NCI-H2227 (cell line): ENCODE measurements at regions not wholly inside any gene's neighbourhood (a gene's known extent, or its start where the extent isn't known, plus 50 kb on each side); places are given as distances from the start of the nearest gene placed in this dataset.

Experiments used
- DNase-seq: peaks from one replicate; lab custom pipeline; 2025; ENCODE audit not compliant: unreplicated experiment; lab: John Stamatoyannopoulos, UW

DNA sequence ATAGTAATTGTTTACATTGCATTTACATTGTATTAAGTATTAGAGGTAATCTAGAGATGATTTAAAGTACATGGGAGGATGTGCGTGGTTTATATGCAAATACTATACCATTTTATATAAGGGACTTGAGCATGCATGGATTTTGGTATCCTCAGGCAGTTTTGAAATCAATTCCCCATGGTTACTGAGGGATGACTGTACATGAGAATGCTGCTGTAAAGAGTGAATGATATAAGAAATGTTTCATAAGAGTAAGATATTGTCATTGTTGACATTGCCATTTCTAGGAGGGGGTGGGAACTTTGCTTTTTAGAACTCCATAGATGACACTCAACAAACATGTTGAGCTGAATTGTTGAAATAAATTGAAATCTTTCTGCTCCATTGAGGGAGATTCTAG is 185.0 kb downstream of the SEMA6A start:
- no peak for DNase-seq

DNA sequence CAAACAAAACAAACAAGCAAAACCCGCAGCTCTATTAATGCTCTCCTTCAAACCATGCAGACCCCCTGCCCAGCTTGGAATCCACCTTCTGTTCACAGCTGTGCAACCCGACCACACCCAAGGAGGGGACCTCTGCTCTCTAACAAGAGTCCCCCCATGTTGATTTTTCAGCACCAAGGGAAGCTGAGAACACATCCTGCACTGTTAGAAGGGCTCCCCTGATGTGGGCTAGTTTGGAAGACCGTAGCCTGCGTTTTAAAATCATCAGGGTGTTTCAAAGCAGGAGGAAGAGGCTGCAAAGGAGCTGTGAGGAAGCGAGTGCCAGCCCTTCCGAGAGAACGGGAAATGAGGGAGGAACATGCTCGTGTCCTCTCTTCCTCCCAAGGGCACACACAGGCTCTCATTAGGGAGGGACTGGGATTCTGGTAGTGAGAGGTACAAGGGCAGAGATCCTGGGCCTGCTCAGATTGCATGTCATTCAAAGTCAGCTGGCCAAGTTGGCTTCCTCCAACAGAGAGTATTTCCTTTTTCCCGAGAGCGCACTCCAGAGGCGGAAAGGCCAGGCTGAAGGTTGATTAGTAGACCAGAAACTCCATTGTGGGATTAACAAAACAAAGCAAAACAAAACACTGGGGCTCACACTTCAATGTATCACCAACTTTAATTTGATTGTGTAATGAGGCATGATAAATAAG is 185.9 kb downstream of the SEMA6A start:
- DNase-seq: no peak

DNA sequence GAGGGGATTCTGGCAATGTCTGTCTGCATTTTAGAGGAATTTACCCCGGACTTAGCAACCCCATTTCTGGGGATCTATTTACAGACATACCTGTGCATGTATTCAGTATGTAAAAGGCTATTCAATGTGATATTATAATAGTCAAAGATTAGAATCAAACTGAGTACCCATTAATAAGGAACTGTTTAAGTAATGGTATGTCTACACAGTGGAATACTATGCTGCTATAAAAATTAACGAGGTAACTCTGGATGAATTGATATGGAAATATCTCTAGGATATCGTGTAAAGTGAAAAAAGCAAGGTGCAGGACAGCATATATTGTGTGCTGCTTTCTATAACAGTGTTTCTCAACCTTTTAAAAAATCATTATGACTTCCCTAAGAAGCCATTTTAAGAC is 186.9 kb downstream of the SEMA6A start:
- no peak for DNase-seq

DNA sequence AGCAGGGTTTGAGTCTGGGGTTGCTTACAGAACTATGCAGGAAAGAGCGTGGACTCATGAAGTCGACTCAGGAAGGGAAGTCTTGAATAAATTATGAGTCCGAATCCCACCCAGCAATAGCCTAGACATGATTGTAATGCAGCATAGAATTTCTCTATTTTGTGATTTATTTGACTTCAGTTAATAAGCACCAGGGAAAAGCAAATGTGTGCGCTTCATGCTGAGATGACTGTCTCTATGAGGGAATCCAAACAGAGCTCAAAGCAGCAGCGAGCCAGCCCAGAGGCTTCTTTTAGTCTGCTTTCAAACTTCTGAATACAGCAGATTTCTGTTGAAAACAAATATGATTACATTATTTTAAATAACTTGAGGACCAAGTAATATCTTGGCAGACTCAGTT is 188.0 kb downstream of the SEMA6A start:
- no peak for DNase-seq

DNA sequence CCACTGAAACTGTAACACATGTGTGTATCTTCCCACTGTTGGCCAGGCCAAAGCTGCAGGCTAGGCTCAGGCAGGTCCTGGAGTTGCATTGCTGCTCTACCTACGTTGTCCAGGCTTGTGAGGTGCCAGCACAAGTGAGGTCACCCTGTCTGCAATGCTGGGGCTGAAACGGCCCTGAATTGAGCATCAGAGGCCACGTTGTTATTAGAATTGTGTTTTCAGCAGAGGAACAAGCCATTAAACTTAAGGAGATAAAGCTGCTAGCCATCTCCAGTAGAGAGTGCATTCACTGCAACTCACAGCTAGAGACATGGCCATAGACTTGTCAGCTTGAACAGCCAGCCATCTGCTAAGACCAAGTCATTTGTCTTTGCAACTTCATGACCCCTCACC is 191.8 kb downstream of the SEMA6A start:
- DNase-seq: no peak

DNA sequence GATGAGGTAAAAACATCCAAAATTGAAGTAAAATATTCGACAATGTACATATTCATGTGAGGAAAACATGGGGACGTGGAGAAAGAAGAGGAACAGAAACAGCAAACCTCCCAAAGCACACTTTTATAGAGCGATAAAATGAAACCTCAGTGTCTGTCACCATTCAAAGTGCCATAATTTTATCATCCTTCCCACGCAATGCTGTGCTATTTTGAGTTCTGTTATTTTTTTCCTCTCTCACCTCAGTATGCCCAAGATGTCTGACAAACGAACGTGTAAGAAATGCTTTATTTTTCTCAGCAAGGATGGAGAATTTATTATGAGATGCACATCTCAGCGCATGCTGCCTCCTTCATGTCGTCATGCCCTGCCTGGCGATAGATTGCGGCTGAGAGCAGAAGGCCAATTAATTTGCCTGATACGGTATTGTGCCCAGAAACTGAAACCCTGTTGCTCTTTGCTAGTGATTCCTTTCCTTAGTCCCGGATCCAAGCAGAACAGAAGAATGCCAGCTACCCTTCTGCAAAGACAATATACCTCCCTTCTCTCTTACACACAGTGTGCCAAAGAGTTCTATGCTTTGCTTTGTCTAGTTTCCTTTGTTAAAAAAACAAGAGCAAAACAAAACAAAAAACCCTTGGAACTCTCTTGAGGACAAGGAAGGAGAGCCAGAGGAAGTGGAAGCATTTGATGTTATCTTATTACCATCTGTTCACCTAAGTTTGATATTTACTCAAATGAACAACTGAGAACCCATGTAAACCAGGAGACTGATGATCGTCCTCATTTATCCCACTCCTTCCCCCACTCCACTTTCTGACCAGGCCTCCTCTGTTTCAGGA is 192.4 kb downstream of the SEMA6A start:
- DNase-seq: no peak

DNA sequence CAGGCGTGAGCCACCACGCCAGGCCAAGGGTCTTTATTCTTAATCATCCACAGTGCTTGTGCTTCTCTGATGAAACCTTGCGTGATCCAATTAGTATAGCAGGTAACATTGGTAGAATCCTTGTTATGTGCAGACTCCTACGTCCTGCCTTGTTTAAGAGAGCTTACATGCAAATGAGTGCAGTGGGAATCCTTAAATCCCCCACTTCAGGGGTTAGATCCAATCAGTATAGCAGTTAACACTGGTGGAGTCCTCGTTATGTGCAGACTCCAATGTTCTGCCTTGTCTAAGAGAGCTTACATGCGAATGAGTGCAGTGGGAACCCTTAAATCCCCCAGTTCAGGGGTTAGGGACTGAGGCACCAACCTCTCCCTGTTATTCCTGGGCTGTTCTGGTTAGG is 193.4 kb downstream of the SEMA6A start:
- DNase-seq: no peak

DNA sequence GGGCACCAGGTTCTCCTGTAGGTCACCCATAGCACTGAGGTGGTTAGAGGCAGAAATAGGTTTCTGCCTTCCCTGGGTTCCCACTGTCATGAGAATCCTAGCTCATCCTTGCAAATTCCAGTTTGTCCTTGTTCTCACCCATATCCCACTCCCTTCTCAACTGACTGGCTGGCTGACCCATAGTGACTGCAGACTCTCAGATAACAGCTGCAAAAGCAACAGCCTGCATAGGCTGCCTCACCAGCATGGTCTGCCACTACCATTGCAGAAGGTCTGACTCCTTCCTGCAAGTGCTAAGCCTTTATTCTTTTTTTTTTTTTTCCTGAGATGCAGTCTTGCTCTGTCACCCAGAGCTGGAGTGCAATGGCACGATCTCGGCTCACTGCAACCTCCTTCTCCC is 194.0 kb downstream of the SEMA6A start:
- no peak for DNase-seq

DNA sequence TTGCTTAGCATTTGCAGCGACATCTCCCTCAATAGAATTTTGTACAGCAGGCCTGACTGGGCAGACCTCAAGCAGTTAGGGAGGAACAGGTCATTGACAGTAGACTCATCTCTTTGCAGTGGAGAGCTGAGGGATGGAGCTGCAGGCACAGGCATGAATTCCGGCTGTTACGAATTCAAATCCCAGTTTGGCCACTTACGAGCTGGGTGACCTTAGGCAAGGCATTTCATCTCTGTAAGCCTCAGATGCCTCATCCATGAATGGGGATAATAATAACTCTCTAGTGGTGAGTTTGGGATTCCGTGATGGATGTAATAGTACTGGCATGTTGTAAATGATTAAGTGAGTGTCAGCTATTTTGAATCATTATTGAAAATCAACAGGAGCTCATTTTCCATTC is 195.3 kb downstream of the SEMA6A start:
- DNase-seq: no peak

DNA sequence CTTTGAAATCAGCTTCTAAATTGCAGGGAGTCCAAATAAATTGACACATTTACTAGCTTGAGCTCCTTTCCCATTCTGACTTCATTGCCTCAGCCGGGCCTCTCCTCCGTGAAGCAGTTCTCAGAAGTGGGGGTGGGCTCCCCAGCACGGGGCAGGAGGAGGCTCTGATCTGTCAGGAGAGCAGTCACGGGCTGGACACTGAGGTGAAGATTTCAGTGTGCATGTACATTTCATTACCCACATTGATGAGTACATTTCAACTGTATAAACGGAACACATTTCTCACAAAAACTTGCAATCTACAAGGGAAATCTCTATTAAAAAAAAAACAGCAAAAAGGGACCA is 195.9 kb downstream of the SEMA6A start:
- DNase-seq: peak; percentile 43

DNA sequence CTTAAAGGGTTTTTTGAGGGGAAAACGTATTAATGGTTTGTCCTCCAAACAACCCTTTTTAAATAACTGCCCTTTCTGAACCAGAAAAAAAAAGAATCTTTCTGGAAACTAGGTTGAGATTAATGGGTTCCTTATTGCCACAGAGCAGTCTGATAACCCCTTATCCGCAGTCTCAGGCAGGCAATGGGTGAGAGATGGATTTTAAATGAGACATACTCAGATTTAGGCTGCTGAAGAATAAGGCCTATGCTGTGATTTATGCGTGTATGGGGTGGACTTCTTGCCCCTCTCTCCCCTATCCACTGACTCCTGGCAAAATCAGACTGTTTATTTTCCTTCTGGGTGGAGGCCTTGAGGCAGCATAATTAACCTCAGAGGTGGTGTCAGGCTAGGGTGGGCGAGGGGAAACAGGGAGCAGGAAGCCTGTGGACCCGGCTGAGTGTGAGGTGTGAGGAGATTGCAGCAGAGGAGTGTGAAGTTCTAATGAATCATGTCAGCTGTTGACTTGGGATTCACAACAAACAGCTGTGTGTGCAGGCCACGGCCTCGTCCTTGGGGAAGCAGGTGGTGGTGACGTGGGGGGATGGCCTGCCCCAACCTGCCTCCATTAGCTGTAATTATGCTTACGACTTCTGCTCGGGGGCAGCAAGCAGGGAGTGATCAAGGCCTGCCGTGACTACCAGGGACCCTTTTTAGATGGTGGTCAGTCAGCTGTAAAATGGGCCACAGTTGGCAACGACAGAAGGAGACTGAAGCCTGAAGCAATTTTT is 196.4 kb downstream of the SEMA6A start:
- DNase-seq: peak; percentile 43

DNA sequence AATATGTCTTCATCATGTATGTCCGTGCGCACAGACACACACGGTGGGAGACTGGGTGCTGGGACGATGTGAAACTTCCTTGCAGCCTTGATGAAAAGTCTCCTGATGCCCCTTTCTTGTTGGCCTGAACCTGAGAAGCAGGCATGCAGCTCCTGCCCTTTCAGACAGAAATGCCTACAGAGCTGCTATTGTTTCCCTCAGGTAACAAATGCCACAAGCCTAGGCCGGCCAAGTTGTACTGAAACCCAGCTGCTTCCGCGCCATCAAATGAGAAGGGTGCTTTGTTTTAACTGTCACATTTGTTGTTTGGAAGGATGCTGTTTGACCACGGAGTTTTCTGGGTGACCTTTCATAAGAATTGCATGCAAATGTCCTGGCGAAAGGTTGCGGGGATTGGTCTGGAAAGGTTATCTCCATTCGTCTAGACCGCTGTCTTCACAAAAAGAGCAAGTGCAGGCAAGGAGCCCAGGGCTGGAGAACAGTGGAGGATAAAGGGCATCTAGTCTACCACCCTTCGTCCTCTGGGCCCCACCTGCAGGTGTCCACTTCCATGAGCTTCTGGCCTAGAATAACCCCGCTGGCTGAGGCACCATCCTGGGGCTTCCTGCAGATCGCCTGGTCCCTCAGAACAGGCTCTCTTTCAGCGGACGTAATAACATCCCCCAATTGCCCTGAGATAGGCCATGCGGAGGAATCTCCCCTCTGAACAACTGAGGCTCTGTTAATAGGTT is 197.2 kb downstream of the SEMA6A start:
- no peak for DNase-seq

DNA sequence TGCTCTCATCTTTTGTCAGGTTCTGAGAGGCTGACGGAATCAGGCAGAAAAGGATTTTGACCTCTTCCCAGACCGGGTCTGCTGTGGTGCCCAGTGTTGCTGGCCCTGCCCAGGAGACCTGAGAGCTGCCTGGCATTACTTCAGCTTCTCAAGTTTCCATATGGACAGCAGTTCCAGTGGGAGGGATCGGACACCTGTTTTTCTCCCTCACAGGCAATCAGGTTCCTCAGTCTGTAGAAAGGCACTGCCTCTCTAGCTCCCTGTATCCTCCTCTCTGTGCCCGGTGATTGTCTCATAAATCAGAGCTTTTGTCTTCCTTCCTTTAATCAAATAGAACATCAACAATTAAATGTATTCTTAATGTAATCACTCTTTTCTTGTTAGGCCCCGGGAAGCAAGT is 198.7 kb downstream of the SEMA6A start:
- DNase-seq: no peak

DNA sequence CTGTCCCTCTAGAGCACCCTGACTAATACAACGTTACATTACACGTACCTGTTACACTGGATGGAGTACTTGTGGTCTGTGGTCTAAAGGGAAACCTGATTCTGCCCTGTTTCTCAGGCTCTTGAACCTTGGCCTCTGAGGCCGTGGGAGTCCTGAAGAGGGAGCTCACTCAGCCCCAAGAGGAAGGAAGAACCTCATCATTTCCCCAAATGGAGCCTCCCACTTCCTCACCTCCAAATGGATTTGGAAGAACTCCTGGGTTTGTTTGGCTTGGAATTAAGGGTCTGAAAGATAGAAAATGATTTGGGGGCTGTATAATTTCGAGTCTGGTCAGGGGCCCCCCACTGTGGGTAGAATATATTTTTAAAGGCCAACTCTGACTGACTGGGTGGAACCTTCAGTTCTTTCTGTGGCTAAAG is 200.2 kb downstream of the SEMA6A start:
- DNase-seq: no peak

DNA sequence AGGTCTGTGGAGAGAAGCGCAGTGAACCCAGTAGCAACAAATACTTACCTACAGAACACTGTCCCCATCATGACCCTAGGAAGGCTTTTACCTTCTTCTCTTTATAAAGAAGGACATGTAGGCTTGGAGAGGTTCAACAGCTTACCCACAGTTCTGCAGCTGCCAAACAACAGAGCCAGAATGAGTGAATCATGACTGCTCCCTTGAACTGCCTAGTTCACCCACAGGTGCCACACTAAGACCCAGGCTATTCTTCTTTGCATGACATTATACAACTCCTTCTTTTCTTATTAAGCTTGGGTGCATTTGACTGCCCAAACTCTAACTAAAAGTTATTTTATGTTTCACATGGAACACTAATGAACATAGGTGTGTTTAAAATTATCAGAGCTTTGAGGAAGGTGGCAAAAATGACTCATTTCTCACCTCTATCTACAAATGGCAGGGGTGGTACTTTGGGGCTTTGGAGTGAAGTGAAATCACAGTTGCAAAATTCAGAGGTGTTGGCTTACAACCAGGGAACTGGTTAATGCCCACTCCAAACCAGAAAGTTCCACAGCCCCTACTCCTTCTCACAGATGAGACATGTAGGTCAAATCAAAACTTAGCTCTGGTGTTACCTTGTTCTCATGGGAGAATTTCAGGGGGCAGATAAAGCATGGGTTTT is 201.6 kb downstream of the SEMA6A start:
- no peak for DNase-seq

DNA sequence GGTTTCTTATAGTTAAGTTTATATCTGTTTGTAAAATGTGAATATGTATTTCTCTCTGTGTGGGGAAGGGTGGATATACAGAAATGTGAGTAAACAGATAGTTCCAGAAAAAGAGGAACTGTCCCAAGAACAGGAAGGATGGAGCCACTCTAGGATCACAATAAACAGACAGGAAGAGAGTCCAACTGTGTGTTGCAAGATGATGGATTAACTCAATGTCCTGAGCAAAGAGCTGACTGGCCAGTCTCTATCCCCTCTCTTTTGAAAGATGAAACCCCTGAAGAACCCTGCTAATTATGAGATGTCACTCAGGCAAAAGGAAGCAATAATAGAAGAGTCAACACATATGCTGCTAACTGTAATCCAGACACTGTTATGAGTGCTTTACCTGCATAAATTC is 202.7 kb downstream of the SEMA6A start:
- no peak for DNase-seq

DNA sequence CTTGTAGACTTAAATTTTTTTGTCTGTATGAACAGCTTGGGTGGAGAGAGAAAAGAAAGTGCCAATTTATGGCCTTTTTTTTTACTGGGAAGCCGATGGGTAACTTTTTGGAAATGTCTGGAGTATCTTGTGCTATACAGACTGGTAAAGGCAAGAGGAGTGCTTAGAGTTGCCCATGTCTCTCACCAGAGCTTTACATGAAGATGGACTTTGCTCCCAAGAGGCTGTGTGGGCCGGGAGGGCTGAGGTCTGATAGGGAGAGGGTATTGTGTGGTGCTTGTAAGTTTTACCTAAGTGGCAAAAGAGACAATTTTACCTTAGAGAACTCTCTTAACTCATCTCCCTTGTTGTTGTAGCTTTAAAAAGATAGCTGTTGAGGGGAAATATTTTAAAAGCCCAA is 203.2 kb downstream of the SEMA6A start:
- DNase-seq: no peak

DNA sequence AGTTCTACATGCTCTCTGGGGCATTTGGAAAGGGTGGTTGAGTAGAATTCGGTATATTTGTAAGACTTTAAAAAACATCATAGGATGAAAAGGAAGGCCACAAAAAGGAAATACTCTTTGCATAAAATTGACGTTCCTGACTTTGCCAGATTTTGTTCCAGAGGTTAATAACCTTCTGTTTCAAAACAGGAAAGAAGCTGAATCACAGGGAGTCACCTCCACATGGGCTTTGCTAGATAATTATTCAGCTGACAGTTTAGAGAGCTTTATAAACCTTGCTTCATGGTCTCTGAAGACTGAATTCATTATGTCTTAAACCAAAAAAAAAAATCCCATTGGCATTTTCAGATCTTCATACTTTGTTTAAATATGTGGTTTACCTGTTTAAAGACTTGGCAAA is 203.7 kb downstream of the SEMA6A start:
- DNase-seq: no peak

DNA sequence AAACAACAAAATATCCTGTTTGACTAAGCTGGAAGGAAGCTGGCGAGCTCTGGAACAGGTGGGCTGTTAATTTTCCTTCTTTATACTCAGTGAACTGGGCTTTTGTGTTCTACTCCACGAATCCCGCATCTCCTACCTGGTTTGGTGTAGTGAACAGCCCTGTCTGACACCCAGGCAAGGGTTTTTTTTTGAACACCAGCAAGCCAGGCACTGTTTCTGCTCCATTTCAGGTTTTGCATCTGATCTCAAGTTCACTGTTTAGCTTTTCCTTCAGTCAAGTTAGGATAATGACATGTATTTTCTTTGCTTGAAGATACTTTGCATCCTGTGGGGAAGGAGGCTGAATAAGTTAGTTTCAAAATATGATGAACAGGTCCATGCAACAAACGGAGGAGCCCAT is 204.5 kb downstream of the SEMA6A start:
- DNase-seq: no peak

DNA sequence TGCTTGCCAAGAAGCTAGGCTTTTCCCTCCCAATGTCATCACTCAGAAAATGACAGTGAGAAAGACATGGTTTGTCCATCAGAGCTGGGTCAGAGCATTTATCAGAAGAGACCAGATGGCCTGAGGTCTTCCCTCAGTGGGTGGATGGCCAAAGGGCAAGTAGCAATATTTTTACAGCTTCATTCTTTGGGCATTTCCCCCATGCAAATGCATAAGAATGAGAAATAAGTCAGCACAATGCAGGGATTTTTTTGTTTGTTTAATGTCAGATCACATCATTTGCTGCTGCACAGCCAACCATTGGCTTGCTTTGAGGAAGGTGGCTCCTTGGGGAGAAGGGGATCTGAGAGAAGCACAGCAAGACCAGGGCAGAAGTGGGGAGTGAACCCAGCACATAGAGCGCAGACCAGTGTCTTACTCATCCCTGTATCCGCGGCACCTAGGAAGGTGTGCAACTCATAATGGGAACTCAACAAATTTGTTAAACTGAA is 209.6 kb downstream of the SEMA6A start:
- DNase-seq: no peak

DNA sequence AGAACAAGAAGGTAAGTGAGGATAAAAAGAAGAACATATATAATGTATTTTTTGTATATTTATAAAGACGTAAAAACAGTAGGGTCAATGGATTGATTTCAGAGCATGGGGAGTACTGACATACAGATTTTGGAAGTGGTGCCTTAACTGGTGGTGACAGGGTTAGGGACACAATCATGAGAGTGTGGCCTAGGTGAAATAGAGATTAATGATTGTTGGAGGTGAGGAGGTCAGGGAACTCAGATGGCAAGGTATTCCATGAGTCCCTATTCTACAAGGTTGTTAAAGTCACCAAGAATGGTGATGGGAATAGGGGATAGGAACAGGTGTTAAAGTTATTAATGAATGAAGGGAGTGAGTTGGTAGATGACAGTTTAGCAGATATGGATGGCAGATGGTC is 210.8 kb downstream of the SEMA6A start:
- DNase-seq: no peak
